ENCODE measurements at regions not wholly inside any gene's neighbourhood (a gene's known extent, or its start where the extent isn't known, plus 50 kb on each side); places are given as distances from the start of the nearest gene placed in this dataset.
"Not testable (repeated sequence)": the region's sequence is repeated elsewhere in the genome, so short reads cannot be mapped to it uniquely, and the experiment has no call there.

- no peaks in the 10 kb centered on the region for H3K36me3 Mint-ChIP-seq (ENCODE audit: low read depth)
- H3K27me3 Mint-ChIP-seq: no peaks in the 10 kb centered on the region
- no peaks in the 10 kb centered on the region for H3K4me1 Mint-ChIP-seq
- H3K9me3 Mint-ChIP-seq: no peaks in the 10 kb centered on the region
- no peak for DNase-seq
- H3K4me3 Mint-ChIP-seq: no peak overlapping the region
- H3K27ac Mint-ChIP-seq: no peak overlapping the region
- ChIA-PET POLR2A (no interaction called here), CTCF (no interaction called here)
These were observed 1095.9 kb downstream of the REEP3 start for GRCh38 chr10:64617085-64617484.

GRCh38 chr10:64619102-64619501 is 1097.9 kb downstream of the REEP3 start:
- POLR2A ChIA-PET: no interaction called here
- H3K27me3 Mint-ChIP-seq: no peaks in the 10 kb centered on the region
- no peak overlapping the region for H3K27ac Mint-ChIP-seq
- no peaks in the 10 kb centered on the region for H3K9me3 Mint-ChIP-seq
- H3K4me1 Mint-ChIP-seq: no peaks in the 10 kb centered on the region
- DNase-seq: no peak
- no peak overlapping the region for H3K4me3 Mint-ChIP-seq
- H3K36me3 Mint-ChIP-seq (ENCODE audit: low read depth): no peaks in the 10 kb centered on the region
- CTCF ChIA-PET: no interaction called here

GRCh38 chr10:64626924-64627323 is 1105.7 kb downstream of the REEP3 start:
- Mint-ChIP-seq H3K4me3 (no peak overlapping the region), H3K4me1 (no peaks in the 10 kb centered on the region), H3K27me3 (no peaks in the 10 kb centered on the region), H3K27ac (no peak overlapping the region), H3K9me3 (peaks cover 4% of the 10 kb centered on the region), H3K36me3 (ENCODE audit: low read depth) (no peaks in the 10 kb centered on the region)
- DNase-seq: no peak
- POLR2A ChIA-PET: no interaction called here
- CTCF ChIA-PET: interaction anchor here (0.8 kb wide), 1 partner anchor 26 kb away, joined by 3 read pairs; no protein-coding TSS in a partner anchor

GRCh38 chr10:64630534-64630933 is 1109.3 kb downstream of the REEP3 start:
- Mint-ChIP-seq H3K4me1 (no peaks in the 10 kb centered on the region), H3K27me3 (no peaks in the 10 kb centered on the region), H3K36me3 (ENCODE audit: low read depth) (no peaks in the 10 kb centered on the region), H3K9me3 (peaks cover 4% of the 10 kb centered on the region), H3K4me3 (no peak overlapping the region), H3K27ac (no peak overlapping the region)
- no peak for DNase-seq
- POLR2A ChIA-PET: no interaction called here
- CTCF ChIA-PET: no interaction called here

- DNase-seq: no peak
- ChIA-PET POLR2A (no interaction called here), CTCF (no interaction called here)
- Mint-ChIP-seq H3K9me3 (no peaks in the 10 kb centered on the region), H3K4me1 (no peaks in the 10 kb centered on the region), H3K4me3 (no peak overlapping the region), H3K36me3 (ENCODE audit: low read depth) (no peaks in the 10 kb centered on the region), H3K27me3 (no peaks in the 10 kb centered on the region), H3K27ac (no peak overlapping the region)
These were observed 1114.7 kb downstream of the REEP3 start for GRCh38 chr10:64635906-64636305.

- ChIA-PET CTCF (no interaction called here), POLR2A (no interaction called here)
- DNase-seq: no peak
- Mint-ChIP-seq H3K9me3 (no peaks in the 10 kb centered on the region), H3K4me3 (no peak overlapping the region), H3K27me3 (no peaks in the 10 kb centered on the region), H3K36me3 (ENCODE audit: low read depth) (no peaks in the 10 kb centered on the region), H3K4me1 (no peaks in the 10 kb centered on the region), H3K27ac (no peak overlapping the region)
These were observed 1115.3 kb downstream of the REEP3 start for GRCh38 chr10:64636461-64636860.

GRCh38 chr10:64637939-64638338 is 1116.7 kb downstream of the REEP3 start:
- CTCF ChIA-PET: no interaction called here
- no peaks in the 10 kb centered on the region for H3K4me1 Mint-ChIP-seq
- H3K9me3 Mint-ChIP-seq: peaks cover 3% of the 10 kb centered on the region
- no peak overlapping the region for H3K4me3 Mint-ChIP-seq
- no peak overlapping the region for H3K27ac Mint-ChIP-seq
- POLR2A ChIA-PET: no interaction called here
- DNase-seq: no peak
- no peaks in the 10 kb centered on the region for H3K27me3 Mint-ChIP-seq
- no peaks in the 10 kb centered on the region for H3K36me3 Mint-ChIP-seq (ENCODE audit: low read depth)

- Mint-ChIP-seq H3K4me1 (no peaks in the 10 kb centered on the region), H3K4me3 (no peak overlapping the region), H3K27me3 (no peaks in the 10 kb centered on the region), H3K27ac (no peak overlapping the region), H3K36me3 (ENCODE audit: low read depth) (no peaks in the 10 kb centered on the region), H3K9me3 (no peaks in the 10 kb centered on the region)
- no peak for DNase-seq
- ChIA-PET POLR2A (no interaction called here), CTCF (no interaction called here)
These were observed 1127.7 kb downstream of the REEP3 start for GRCh38 chr10:64648915-64649314.

GRCh38 chr10:64658528-64658927 is 1137.3 kb downstream of the REEP3 start:
- Mint-ChIP-seq H3K27ac (no peak overlapping the region), H3K4me1 (no peaks in the 10 kb centered on the region), H3K9me3 (peaks cover 3% of the 10 kb centered on the region), H3K27me3 (no peaks in the 10 kb centered on the region), H3K4me3 (no peak overlapping the region), H3K36me3 (ENCODE audit: low read depth) (no peaks in the 10 kb centered on the region)
- ChIA-PET CTCF (no interaction called here), POLR2A (no interaction called here)
- DNase-seq: no peak

- no peak overlapping the region for H3K27ac Mint-ChIP-seq
- H3K4me3 Mint-ChIP-seq: no peak overlapping the region
- H3K4me1 Mint-ChIP-seq: no peaks in the 10 kb centered on the region
- no peak for DNase-seq
- POLR2A ChIA-PET: no interaction called here
- CTCF ChIA-PET: no interaction called here
- peaks cover 3% of the 10 kb centered on the region for H3K9me3 Mint-ChIP-seq
- H3K27me3 Mint-ChIP-seq: no peaks in the 10 kb centered on the region
- H3K36me3 Mint-ChIP-seq (ENCODE audit: low read depth): no peaks in the 10 kb centered on the region
These were observed 1138.1 kb downstream of the REEP3 start for GRCh38 chr10:64659311-64659710.

GRCh38 chr10:64682043-64682442 is 1160.8 kb downstream of the REEP3 start:
- POLR2A ChIA-PET: no interaction called here

GRCh38 chr10:64690194-64690593 is 1169.0 kb downstream of the REEP3 start:
- DNase-seq: no peak
- Mint-ChIP-seq H3K36me3 (ENCODE audit: low read depth) (no peaks in the 10 kb centered on the region), H3K9me3 (no peaks in the 10 kb centered on the region), H3K27me3 (no peaks in the 10 kb centered on the region), H3K4me3 (no peak overlapping the region), H3K27ac (no peak overlapping the region), H3K4me1 (no peaks in the 10 kb centered on the region)
- ChIA-PET CTCF (no interaction called here), POLR2A (no interaction called here)

More at GRCh38 chr10:64682043-64682442, 1160.8 kb downstream of the REEP3 start:
- no peaks in the 10 kb centered on the region for H3K36me3 Mint-ChIP-seq (ENCODE audit: low read depth)
- no peaks in the 10 kb centered on the region for H3K27me3 Mint-ChIP-seq
- no peak for DNase-seq
- H3K4me1 Mint-ChIP-seq: no peaks in the 10 kb centered on the region
- H3K27ac Mint-ChIP-seq: no peak overlapping the region
- CTCF ChIA-PET: no interaction called here
- H3K4me3 Mint-ChIP-seq: no peak overlapping the region
- H3K9me3 Mint-ChIP-seq: no peaks in the 10 kb centered on the region

- Mint-ChIP-seq H3K4me3 (no peak overlapping the region), H3K27ac (no peak overlapping the region), H3K9me3 (no peaks in the 10 kb centered on the region), H3K36me3 (ENCODE audit: low read depth) (no peaks in the 10 kb centered on the region), H3K4me1 (no peaks in the 10 kb centered on the region), H3K27me3 (no peaks in the 10 kb centered on the region)
- ChIA-PET POLR2A (no interaction called here), CTCF (no interaction called here)
- DNase-seq: no peak
These were observed 1178.0 kb downstream of the REEP3 start for GRCh38 chr10:64699244-64699643.

GRCh38 chr10:64702086-64702485 is 1180.9 kb downstream of the REEP3 start:
- not testable (repeated sequence) for H3K36me3 Mint-ChIP-seq (ENCODE audit: low read depth); H3K27ac Mint-ChIP-seq

More at GRCh38 chr10:64702086-64702485, 1180.9 kb downstream of the REEP3 start:
- POLR2A ChIA-PET, H3K4me3 Mint-ChIP-seq, DNase-seq, H3K9me3 Mint-ChIP-seq, H3K4me1 Mint-ChIP-seq, H3K27me3 Mint-ChIP-seq, CTCF ChIA-PET: not testable (repeated sequence)
